GM10266 (cell line): ENCODE measurements at regions not wholly inside any gene's neighbourhood (a gene's known extent, or its start where the extent isn't known, plus 50 kb on each side); places are given as distances from the start of the nearest gene placed in this dataset.
"Not testable (repeated sequence)": the region's sequence is repeated elsewhere in the genome, so short reads cannot be mapped to it uniquely, and the experiment has no call there.

Experiments
- DNase-seq: peaks from one replicate; pipeline ENCODE4 v3.0.0; 2012; ENCODE audit errors: extremely low spot score
- TF ChIP-seq, protein P1 (sequence below): IDR thresholded peaks from 2 replicates; pipeline ENCODE4 v1.5.1; 2012; ENCODE audit warnings: mild to moderate bottlenecking, low read depth; ENCODE audit not compliant: control insufficient read depth, insufficient read depth; ENCODE audit errors: missing control alignments

DNA sequence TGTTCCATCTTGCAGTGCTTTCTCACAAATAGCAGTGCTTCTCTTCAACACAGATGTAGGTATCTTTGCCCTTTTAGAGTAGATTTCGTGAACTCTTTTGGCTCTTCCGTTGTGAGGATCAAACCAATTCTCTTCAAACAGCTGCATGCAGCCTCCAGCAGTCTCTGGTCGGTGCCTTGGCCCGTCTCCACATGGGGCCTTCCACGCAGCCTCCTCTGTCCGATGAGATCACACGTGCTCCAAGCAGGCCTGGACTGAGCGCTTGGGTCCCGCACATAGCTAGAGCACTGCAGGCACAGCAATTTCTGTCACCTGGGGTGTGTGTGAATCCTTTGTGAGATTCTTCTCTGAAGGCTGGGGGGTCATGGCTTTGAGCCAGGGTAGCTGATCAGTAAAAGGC lies 82.8 kb upstream of the KCNE2 start:
- no peak for DNase-seq
- TF ChIP-seq, protein P1, sequence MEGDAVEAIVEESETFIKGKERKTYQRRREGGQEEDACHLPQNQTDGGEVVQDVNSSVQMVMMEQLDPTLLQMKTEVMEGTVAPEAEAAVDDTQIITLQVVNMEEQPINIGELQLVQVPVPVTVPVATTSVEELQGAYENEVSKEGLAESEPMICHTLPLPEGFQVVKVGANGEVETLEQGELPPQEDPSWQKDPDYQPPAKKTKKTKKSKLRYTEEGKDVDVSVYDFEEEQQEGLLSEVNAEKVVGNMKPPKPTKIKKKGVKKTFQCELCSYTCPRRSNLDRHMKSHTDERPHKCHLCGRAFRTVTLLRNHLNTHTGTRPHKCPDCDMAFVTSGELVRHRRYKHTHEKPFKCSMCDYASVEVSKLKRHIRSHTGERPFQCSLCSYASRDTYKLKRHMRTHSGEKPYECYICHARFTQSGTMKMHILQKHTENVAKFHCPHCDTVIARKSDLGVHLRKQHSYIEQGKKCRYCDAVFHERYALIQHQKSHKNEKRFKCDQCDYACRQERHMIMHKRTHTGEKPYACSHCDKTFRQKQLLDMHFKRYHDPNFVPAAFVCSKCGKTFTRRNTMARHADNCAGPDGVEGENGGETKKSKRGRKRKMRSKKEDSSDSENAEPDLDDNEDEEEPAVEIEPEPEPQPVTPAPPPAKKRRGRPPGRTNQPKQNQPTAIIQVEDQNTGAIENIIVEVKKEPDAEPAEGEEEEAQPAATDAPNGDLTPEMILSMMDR = no peak

DNA sequence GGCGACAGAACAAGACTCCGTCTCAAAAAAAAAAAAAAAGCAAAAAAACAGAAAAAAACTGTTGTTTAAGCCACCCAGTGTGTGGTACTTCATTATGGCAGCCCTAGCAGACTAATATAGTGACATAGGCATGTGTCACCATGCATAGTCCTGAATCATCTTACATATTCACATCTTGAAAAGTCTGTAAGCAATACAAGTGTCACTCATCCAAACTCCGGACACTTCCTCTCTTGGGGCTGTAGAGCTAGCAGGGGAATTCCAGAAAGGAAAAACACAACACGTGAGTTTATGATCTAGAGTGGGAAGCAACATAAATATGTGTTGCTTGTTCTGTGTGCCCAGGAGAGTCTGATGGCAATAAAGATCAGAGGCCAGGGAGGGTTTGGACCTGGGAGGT lies 81.6 kb upstream of the KCNE2 start:
- TF ChIP-seq, protein P1 = no peak
- no peak for DNase-seq

DNA sequence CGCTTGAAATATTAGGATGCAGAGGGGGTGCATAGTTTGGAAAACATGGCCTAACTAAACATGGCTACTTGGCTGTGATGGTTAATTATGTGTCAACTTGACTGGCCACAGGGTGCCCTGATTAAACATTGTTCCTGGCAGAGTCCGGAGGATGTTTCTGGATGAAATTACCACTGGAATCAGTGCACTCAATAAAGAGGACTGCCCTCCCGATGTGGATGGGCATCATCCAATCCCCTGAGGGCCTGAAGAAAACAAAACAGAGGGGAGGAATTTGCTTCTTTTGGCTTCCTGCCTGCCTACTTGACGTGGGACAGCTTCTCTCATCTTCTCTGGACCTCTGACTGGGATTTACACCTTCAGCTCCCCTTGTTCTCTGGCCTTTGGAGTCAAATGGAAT lies 79.1 kb upstream of the KCNE2 start:
- TF ChIP-seq, protein P1 = no peak
- no peak for DNase-seq

DNA sequence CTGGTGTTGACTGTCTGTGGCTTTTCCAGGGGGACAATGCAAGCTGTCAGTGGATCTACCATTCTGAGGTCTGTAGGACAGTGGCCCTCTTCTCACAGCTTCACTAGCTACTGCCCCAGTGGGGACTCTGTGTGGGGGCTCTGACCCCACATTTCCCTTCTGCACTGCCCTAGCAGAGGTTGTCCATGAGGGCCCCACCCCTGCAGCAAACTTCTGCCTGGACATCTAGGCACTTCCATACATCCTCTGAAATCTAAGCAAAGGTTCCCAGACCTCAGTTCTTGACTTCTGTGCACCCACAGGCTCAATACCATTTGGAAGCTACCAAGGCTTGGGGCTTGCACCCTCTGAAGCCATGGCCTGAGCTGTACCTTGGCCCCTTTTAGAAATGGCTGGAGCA lies 75.8 kb upstream of the KCNE2 start:
- not testable (repeated sequence) for DNase-seq

DNA sequence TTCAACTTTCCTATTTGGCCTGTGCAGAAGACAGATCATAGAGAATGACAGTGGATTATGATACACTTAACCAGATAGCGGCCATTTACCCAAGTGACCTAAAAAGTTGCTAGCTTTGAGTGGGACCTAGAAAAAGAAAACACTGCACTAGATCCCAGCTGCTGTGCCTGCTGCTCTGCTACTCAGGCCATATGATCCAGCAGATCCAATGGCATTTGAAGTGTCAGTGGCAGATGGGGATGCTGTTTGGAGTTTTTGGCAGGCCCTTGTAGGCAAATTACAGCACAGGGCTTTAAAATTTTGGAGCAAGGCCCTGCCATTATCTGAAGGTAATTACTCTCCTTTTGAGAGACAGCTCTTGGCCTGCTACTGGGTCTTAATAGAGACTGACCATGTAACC lies 74.0 kb upstream of the KCNE2 start:
- no peak for DNase-seq
- TF ChIP-seq, protein P1 = no peak

DNA sequence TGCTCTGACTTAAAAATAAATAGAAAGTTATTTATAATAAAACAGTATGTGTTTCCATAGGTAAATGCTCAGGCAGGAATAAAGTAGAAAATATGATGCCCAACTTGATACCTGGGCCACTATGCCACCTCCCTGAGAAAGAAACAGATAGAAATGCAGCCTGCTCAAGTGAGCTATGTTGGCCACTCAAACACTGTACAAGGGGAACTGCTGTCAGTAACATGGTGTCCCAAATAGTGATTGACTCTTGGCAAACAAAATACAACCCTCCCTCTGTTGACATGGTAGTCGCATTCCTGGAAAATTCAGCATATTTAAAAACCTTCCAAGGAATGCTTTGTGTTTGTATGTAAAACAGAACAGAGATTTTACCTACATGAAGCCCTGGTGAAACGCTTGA lies 66.9 kb upstream of the KCNE2 start:
- TF ChIP-seq, protein P1 = no peak
- DNase-seq = no peak

DNA sequence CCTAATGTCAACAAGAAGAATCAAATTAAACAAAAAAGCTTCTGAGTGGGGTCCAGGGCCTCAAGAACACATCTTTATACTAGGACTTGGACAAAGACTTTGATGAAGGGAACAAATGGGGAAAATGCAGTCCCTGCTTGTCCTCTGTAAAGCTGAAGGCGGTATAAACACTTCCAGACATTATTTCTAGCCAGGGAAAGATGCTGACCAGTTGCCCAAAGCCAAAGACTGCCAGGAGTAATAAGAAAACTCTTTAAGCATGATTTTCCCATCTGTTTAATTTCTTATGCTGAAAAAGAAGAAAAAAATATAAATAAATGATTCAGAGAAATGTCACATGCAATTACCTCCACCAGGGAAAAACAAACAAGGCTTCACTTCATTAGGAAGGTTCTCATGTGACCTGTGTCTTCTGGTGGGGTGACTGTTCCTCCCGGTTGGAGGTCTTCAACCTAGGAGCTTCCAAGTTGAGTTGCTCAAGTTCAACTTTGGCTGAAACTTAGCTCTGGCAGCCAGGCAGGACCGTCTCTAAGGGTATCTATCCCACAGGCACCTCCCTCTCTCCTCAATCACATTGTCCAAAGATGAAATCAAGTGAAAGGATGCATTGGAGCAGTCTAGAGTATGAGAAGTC lies 65.2 kb upstream of the KCNE2 start:
- TF ChIP-seq, protein P1 = no peak
- DNase-seq = no peak

DNA sequence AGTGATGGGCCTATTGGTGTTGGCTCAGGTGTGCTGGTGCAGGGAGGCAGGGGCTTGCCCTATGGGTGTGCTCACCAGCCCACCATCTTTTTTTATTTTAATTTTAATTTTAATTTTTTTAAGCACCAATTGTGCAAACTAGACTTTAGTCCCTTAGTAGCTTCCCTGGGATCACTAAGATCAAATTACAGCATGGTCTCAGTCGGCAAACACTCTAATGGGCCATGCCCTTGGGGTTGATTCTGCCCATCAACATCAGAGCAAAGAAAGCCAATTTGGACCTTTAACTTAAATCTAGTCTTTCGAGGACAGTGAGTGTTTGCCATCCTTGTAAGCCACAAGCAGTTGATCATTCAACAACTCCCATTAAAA lies 64.7 kb upstream of the KCNE2 start:
- TF ChIP-seq, protein P1 = no peak
- no peak for DNase-seq
